ENCODE measurements at regions not wholly inside any gene's neighbourhood (a gene's known extent, or its start where the extent isn't known, plus 50 kb on each side); places are given as distances from the start of the nearest gene placed in this dataset.

- no peak for DNase-seq (ENCODE audit: low read depth)
Measured at GRCh38 chr20:24261351-24261750, 208.1 kb upstream of the SYNDIG1 start.

GRCh38 chr20:24257171-24257570, 212.3 kb upstream of the SYNDIG1 start:
- no peak for DNase-seq (ENCODE audit: low read depth)

GRCh38 chr20:24256307-24256706, 213.1 kb upstream of the SYNDIG1 start:
- no peak for DNase-seq (ENCODE audit: low read depth)

GRCh38 chr20:24254480-24254879, 214.9 kb upstream of the SYNDIG1 start:
- DNase-seq (ENCODE audit: low read depth) = no peak

- no peak for DNase-seq (ENCODE audit: low read depth)
Measured at GRCh38 chr20:24253321-24253720, 216.1 kb upstream of the SYNDIG1 start.

GRCh38 chr20:24245094-24245493, 224.3 kb upstream of the SYNDIG1 start:
- DNase-seq (ENCODE audit: low read depth) = no peak

- DNase-seq (ENCODE audit: low read depth) = no peak
Measured at GRCh38 chr20:24242763-24243162, 226.7 kb upstream of the SYNDIG1 start.

- no peak for DNase-seq (ENCODE audit: low read depth)
Measured at GRCh38 chr20:24241466-24241865, 228.0 kb upstream of the SYNDIG1 start.

GRCh38 chr20:24236963-24237362, 232.5 kb upstream of the SYNDIG1 start:
- DNase-seq (ENCODE audit: low read depth) = no peak

GRCh38 chr20:24236201-24236600, 233.2 kb upstream of the SYNDIG1 start:
- DNase-seq (ENCODE audit: low read depth) = no peak

- DNase-seq (ENCODE audit: low read depth) = no peak
Measured at GRCh38 chr20:24235296-24236175, 233.9 kb upstream of the SYNDIG1 start.

GRCh38 chr20:24227600-24227999, 239.0 kb upstream of the GGTLC1 start:
- DNase-seq (ENCODE audit: low read depth) = no peak

GRCh38 chr20:24212494-24212893, 223.9 kb upstream of the GGTLC1 start:
- DNase-seq (ENCODE audit: low read depth) = no peak

- no peak for DNase-seq (ENCODE audit: low read depth)
Measured at GRCh38 chr20:24211972-24212371, 223.4 kb upstream of the GGTLC1 start.

- no peak for DNase-seq (ENCODE audit: low read depth)
Measured at GRCh38 chr20:24210356-24210755, 221.8 kb upstream of the GGTLC1 start.

GRCh38 chr20:24208652-24209051, 220.1 kb upstream of the GGTLC1 start:
- DNase-seq (ENCODE audit: low read depth) = no peak

- DNase-seq (ENCODE audit: low read depth) = no peak
Measured at GRCh38 chr20:24207803-24208300, 219.3 kb upstream of the GGTLC1 start.

GRCh38 chr20:24206995-24207394, 218.4 kb upstream of the GGTLC1 start:
- DNase-seq (ENCODE audit: low read depth) = no peak

GRCh38 chr20:24203526-24204183, 215.1 kb upstream of the GGTLC1 start:
- DNase-seq (ENCODE audit: low read depth) = no peak

- DNase-seq (ENCODE audit: low read depth) = no peak
Measured at GRCh38 chr20:24199501-24199900, 210.9 kb upstream of the GGTLC1 start.

GRCh38 chr20:24194143-24194542, 205.6 kb upstream of the GGTLC1 start:
- no peak for DNase-seq (ENCODE audit: low read depth)

- no peak for DNase-seq (ENCODE audit: low read depth)
Measured at GRCh38 chr20:24190905-24191304, 202.3 kb upstream of the GGTLC1 start.

- DNase-seq (ENCODE audit: low read depth) = no peak
Measured at GRCh38 chr20:24185791-24186190, 197.2 kb upstream of the GGTLC1 start.

All from T follicular helper cell (primary cell).